Naive B cell (primary cell): ENCODE measurements at regions not wholly inside any gene's neighbourhood (a gene's known extent, or its start where the extent isn't known, plus 50 kb on each side); places are given as distances from the start of the nearest gene placed in this dataset.

Experiments used
- ATAC-seq, 2 donors: fragments of 150-1000 bp; cut with Tn5 transposase; 2 replicates each; pipeline ENCODE4 v1.10.0; 2021; ENCODE audit warnings: low read depth in 2 of 2, mild to moderate bottlenecking in 2 of 2, moderate library complexity in 2 of 2
- DNase-seq: peaks from one replicate; pipeline ENCODE4 v3.0.0; 2022
- H3K27ac Mint-ChIP-seq, 6 donors: one replicate each; pipeline ENCODE4 v1.8.0; 2020 to 2022; ENCODE audit warnings: mild to moderate bottlenecking in 6 of 6, mixed read lengths in 6 of 6, moderate library complexity in 5 of 6, inconsistent platforms in 2 of 6
- H3K27me3 Mint-ChIP-seq, 3 donors: one replicate each; pipeline ENCODE4 v1.8.0; 2021 to 2022; ENCODE audit warnings: mixed read lengths in 3 of 3, mild to moderate bottlenecking in 1 of 3
- H3K36me3 Mint-ChIP-seq, 2 donors: one replicate each; pipeline ENCODE4 v1.8.0; 2020 to 2022; ENCODE audit warnings: mixed read lengths in 2 of 2, inconsistent platforms in 1 of 2, mild to moderate bottlenecking in 1 of 2
- H3K4me1 Mint-ChIP-seq, 3 donors: one replicate each; pipeline ENCODE4 v1.8.0; 2020 to 2022; ENCODE audit warnings: mixed read lengths in 3 of 3, inconsistent platforms in 1 of 3, mild to moderate bottlenecking in 1 of 3, moderate library complexity in 1 of 3
- H3K4me3 Mint-ChIP-seq, 8 donors: one replicate each; pipeline ENCODE4 v1.8.0; 2020 to 2022; ENCODE audit warnings: mild to moderate bottlenecking in 8 of 8, mixed read lengths in 8 of 8, moderate library complexity in 8 of 8, inconsistent platforms in 2 of 8
- H3K9me3 Mint-ChIP-seq, 7 donors: one replicate each; pipeline ENCODE4 v1.8.0; 2020 to 2022; ENCODE audit warnings: mixed read lengths in 7 of 7, mild to moderate bottlenecking in 5 of 7, inconsistent platforms in 2 of 7, moderate library complexity in 1 of 7

DNA sequence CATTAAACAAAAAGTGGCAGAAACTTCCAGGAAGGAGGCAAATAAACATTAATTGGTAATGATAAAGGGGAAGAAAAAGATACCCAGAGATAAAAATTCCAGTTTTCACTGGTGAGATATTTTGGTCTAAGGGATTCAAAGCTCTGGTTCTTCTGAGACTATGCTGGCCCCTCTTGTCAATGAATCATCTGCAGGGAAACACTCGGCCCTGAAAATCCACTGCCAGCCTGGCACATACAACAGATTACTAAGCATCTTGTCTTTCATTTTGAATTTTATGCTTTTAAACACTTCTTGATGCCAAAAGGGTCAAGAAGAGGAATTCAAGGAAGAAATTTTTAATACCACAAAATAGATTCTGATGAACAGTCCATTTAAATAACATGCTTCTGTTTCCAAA lies 1603.8 kb upstream of the ZEB2 start:
- DNase-seq (no peak), ATAC-seq (no peak)
- Mint-ChIP-seq H3K36me3 (no peaks in the 10 kb centered on the region), H3K4me1 (no peaks in the 10 kb centered on the region), H3K27me3 (no peaks in the 10 kb centered on the region), H3K9me3 (peaks cover 0 to 1% (median 0%) of the 10 kb centered on the region in 7 donors), H3K27ac (no peak overlapping the region), H3K4me3 (no peak overlapping the region)

- ATAC-seq (no peak), DNase-seq (no peak)
- peaks cover 0 to 1% (median 0%) of the 10 kb centered on the region in 7 donors for H3K9me3 Mint-ChIP-seq
- H3K27me3 Mint-ChIP-seq = no peaks in the 10 kb centered on the region
- H3K4me1 Mint-ChIP-seq = no peaks in the 10 kb centered on the region
- H3K4me3 Mint-ChIP-seq = no peak overlapping the region
- H3K27ac Mint-ChIP-seq = no peak overlapping the region
- H3K36me3 Mint-ChIP-seq = no peaks in the 10 kb centered on the region
These were observed 1603.3 kb upstream of the ZEB2 start for GRCh38 chr2:146123256-146123655.

- Mint-ChIP-seq H3K4me1 (no peaks in the 10 kb centered on the region), H3K27ac (no peak overlapping the region), H3K4me3 (no peak overlapping the region), H3K36me3 (no peaks in the 10 kb centered on the region), H3K27me3 (no peaks in the 10 kb centered on the region), H3K9me3 (peaks cover 0 to 1% (median 0%) of the 10 kb centered on the region in 7 donors)
- no peak for ATAC-seq
- no peak for DNase-seq
These were observed 1599.7 kb upstream of the ZEB2 start for GRCh38 chr2:146119586-146119985.

GRCh38 chr2:146108993-146109392 lies 1589.1 kb upstream of the ZEB2 start:
- no peaks in the 10 kb centered on the region for H3K36me3 Mint-ChIP-seq
- H3K4me1 Mint-ChIP-seq = no peaks in the 10 kb centered on the region
- no peak for ATAC-seq
- no peak overlapping the region for H3K27ac Mint-ChIP-seq
- H3K27me3 Mint-ChIP-seq = no peaks in the 10 kb centered on the region
- H3K9me3 Mint-ChIP-seq = peaks cover 0 to 5% (median 0%) of the 10 kb centered on the region in 7 donors
- DNase-seq = no peak
- H3K4me3 Mint-ChIP-seq = no peak overlapping the region

DNA sequence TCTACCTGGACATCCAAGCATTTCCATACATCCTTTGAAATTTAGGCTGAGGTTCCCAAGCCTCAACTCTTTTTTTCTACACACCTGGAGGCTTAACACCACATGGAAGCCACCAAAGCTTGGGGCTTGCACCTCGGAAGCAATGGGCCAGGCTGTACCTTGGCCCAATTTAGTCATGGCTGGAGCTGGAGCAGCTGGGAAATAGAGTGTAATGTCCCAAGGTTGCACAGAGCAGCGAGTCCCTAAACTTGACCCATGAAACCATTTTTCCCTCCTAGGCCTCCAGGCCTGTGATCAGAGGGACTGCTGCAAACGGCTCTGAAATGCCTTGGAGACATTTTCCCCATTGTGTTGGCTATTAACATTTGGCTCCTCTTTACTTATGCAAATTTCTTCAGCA lies 1574.3 kb upstream of the ZEB2 start:
- H3K4me3 Mint-ChIP-seq = no peak overlapping the region
- no peaks in the 10 kb centered on the region for H3K4me1 Mint-ChIP-seq
- DNase-seq (no peak), ATAC-seq (no peak)
- no peak overlapping the region for H3K27ac Mint-ChIP-seq
- no peaks in the 10 kb centered on the region for H3K36me3 Mint-ChIP-seq
- no peaks in the 10 kb centered on the region for H3K27me3 Mint-ChIP-seq
- peaks cover 12 to 38% (median 27%) of the 10 kb centered on the region in 7 donors for H3K9me3 Mint-ChIP-seq

DNA sequence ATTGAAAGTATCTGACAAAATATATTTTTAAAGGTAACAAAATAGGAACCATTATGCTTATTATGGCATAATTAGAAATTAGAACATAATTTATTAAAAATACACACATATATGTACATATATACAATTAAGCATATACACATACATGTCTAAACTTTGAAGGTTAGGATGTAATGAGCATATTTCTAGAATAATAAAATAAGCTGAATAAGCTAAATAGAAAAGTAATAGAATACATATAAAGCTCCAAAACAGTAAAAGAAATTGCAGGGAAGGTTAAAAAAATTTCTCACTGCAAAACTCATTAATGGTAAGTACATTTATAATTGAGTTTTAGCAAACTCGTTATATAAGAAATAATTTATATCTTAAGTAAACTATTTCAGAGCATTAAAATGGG lies 1561.5 kb upstream of the ZEB2 start:
- Mint-ChIP-seq H3K4me3 (no peak overlapping the region), H3K4me1 (no peaks in the 10 kb centered on the region), H3K36me3 (no peaks in the 10 kb centered on the region), H3K9me3 (peaks cover 2 to 9% (median 4%) of the 10 kb centered on the region in 7 donors), H3K27me3 (no peaks in the 10 kb centered on the region), H3K27ac (no peak overlapping the region)
- no peak for DNase-seq
- no peak for ATAC-seq

- no peaks in the 10 kb centered on the region for H3K36me3 Mint-ChIP-seq
- H3K27me3 Mint-ChIP-seq = no peaks in the 10 kb centered on the region
- H3K27ac Mint-ChIP-seq = no peak overlapping the region
- no peaks in the 10 kb centered on the region for H3K4me1 Mint-ChIP-seq
- no peak overlapping the region for H3K4me3 Mint-ChIP-seq
- H3K9me3 Mint-ChIP-seq = peaks cover 2 to 9% (median 3%) of the 10 kb centered on the region in 7 donors
- ATAC-seq (no peak), DNase-seq (no peak)
These were observed 1561.0 kb upstream of the ZEB2 start for GRCh38 chr2:146080925-146081324.

DNA sequence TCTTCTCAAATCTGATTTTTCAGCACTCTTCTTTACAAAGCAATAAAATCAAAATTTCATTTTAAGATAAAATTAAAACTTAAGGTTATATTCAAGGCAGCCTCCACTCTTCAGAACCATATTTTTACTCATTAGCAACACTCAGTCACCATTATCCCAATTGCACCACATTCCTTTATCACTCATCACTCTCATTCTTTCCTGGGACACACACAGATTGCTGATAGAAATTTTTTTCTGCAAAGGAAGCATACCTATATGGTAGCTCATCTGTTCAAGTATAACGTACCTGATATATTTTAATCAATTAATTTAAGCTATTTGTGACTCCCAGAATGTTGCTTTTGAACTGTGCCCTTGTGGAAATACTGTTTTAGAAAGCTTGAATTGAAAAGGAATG lies 1559.3 kb upstream of the ZEB2 start:
- peaks cover 0 to 9% (median 2%) of the 10 kb centered on the region in 7 donors for H3K9me3 Mint-ChIP-seq
- DNase-seq (no peak), ATAC-seq (no peak)
- H3K4me3 Mint-ChIP-seq = no peak overlapping the region
- no peak overlapping the region for H3K27ac Mint-ChIP-seq
- H3K4me1 Mint-ChIP-seq = no peaks in the 10 kb centered on the region
- H3K36me3 Mint-ChIP-seq = no peaks in the 10 kb centered on the region
- no peaks in the 10 kb centered on the region for H3K27me3 Mint-ChIP-seq

DNA sequence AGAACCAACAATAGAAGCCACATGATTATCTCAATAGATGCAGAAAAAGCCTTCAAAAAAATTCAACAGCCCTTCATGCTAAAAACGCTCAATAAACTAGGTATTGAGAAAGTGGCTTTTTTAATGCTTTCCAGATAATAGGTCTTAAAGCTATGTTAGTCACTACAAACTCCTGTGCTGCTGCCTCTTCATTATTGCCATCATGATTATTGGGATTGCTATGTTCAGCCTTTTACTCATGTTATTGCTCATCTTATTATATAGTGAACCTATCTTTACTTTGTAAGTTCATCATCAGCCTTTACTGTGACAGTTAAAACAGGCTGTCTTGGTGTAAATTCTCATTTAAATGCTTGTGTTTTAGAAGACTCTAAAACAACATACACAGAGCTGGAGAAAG lies 1557.2 kb upstream of the ZEB2 start:
- Mint-ChIP-seq H3K4me1 (no peaks in the 10 kb centered on the region), H3K36me3 (no peaks in the 10 kb centered on the region), H3K27ac (no peak overlapping the region), H3K9me3 (peaks cover 0 to 14% (median 2%) of the 10 kb centered on the region in 7 donors), H3K27me3 (no peaks in the 10 kb centered on the region), H3K4me3 (no peak overlapping the region)
- no peak for ATAC-seq
- DNase-seq = no peak

DNA sequence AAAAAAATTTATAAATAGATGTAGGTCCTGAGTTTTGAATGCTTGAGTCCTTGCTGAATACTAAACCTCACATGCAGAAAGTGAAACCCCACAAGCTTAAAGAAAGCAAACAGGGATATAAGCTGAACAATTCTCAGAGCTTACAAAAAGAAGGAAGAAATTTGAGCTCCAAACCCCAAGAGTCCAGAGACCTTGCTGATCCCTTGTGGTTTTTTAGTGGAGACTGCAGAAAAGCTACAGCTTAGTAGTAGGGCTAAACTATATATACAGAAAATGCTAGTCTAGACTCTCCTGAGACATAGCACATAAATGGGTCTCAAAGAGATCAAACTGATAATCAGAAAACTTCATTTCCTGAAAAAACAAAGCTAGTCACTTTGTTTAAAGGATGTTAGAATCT lies 1548.1 kb upstream of the ZEB2 start:
- H3K36me3 Mint-ChIP-seq = no peaks in the 10 kb centered on the region
- ATAC-seq (no peak), DNase-seq (no peak)
- no peaks in the 10 kb centered on the region for H3K4me1 Mint-ChIP-seq
- H3K27me3 Mint-ChIP-seq = no peaks in the 10 kb centered on the region
- H3K9me3 Mint-ChIP-seq = peaks cover 5 to 20% (median 8%) of the 10 kb centered on the region in 7 donors
- no peak overlapping the region for H3K4me3 Mint-ChIP-seq
- no peak overlapping the region for H3K27ac Mint-ChIP-seq

DNA sequence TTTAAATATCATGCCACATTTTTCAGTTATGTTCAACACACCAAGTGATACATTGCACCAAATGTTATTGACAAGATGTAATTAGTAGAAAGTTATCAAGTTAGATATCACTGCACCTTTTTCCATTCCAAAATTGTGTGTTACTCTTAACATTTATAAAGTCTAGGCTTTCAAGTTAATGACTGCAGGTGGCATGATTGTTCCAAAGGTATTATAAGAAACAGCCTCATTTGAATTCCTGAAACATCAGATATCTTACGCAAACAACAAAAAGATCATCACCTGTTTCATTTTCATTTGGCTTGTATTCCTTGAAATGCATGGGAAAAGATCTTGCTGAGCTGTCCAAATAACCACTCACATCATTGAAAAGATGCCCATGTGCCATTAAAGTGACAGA lies 1528.2 kb upstream of the ZEB2 start:
- H3K9me3 Mint-ChIP-seq = peaks cover 0 to 2% (median 0%) of the 10 kb centered on the region in 7 donors
- H3K27me3 Mint-ChIP-seq = no peaks in the 10 kb centered on the region
- no peak overlapping the region for H3K4me3 Mint-ChIP-seq
- no peaks in the 10 kb centered on the region for H3K4me1 Mint-ChIP-seq
- H3K27ac Mint-ChIP-seq = no peak overlapping the region
- ATAC-seq (no peak), DNase-seq (no peak)
- no peaks in the 10 kb centered on the region for H3K36me3 Mint-ChIP-seq

GRCh38 chr2:146041274-146041910 lies 1521.5 kb upstream of the ZEB2 start:
- Mint-ChIP-seq H3K4me1 (no peaks in the 10 kb centered on the region), H3K27ac (no peak overlapping the region), H3K27me3 (peaks cover 0 to 5% (median 0%) of the 10 kb centered on the region in 3 donors), H3K36me3 (no peaks in the 10 kb centered on the region), H3K9me3 (no peaks in the 10 kb centered on the region), H3K4me3 (no peak overlapping the region)
- DNase-seq = no peak
- ATAC-seq = no peak

DNA sequence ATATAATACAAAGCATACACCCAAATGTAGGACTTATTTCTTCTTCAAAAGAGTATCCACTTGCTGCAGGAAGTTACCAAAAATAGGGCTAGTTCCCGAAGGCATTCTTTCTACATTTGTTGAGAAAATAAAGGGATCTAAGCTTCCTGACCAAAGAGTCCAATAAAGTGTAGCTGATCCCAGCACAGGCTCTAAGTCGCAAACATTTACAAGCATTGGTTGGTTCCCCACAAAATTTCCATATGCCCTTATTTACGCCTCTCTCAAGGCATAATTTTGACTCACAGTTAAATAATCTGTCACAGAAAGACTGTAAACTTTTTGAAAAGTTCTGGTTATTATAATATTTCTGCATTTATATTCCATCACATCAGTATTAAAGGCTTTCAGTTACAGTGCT lies 1520.1 kb upstream of the ZEB2 start:
- DNase-seq (no peak), ATAC-seq (no peak)
- Mint-ChIP-seq H3K27me3 (peaks cover 0 to 5% (median 0%) of the 10 kb centered on the region in 3 donors), H3K4me1 (no peaks in the 10 kb centered on the region), H3K36me3 (no peaks in the 10 kb centered on the region), H3K9me3 (no peaks in the 10 kb centered on the region), H3K27ac (no peak overlapping the region), H3K4me3 (no peak overlapping the region)

- H3K27me3 Mint-ChIP-seq = peaks cover 0 to 5% (median 0%) of the 10 kb centered on the region in 3 donors
- ATAC-seq (no peak), DNase-seq (no peak)
- H3K4me1 Mint-ChIP-seq = no peaks in the 10 kb centered on the region
- H3K36me3 Mint-ChIP-seq = no peaks in the 10 kb centered on the region
- no peaks in the 10 kb centered on the region for H3K9me3 Mint-ChIP-seq
- H3K4me3 Mint-ChIP-seq = no peak overlapping the region
- no peak overlapping the region for H3K27ac Mint-ChIP-seq
These were observed 1518.1 kb upstream of the ZEB2 start for GRCh38 chr2:146038014-146038413.

GRCh38 chr2:146037334-146037870 lies 1517.5 kb upstream of the ZEB2 start:
- Mint-ChIP-seq H3K36me3 (no peaks in the 10 kb centered on the region), H3K9me3 (no peaks in the 10 kb centered on the region), H3K4me1 (no peaks in the 10 kb centered on the region), H3K27ac (no peak overlapping the region), H3K27me3 (peaks cover 0 to 5% (median 0%) of the 10 kb centered on the region in 3 donors), H3K4me3 (no peak overlapping the region)
- ATAC-seq = no peak
- no peak for DNase-seq
